Hepatocyte (in vitro differentiated cells): ENCODE measurements at regions not wholly inside any gene's neighbourhood (a gene's known extent, or its start where the extent isn't known, plus 50 kb on each side); places are given as distances from the start of the nearest gene placed in this dataset.
"Not testable (repeated sequence)": the region's sequence is repeated elsewhere in the genome, so short reads cannot be mapped to it uniquely, and the experiment has no call there.

Experiments used
- DNase-seq: peaks from one replicate; pipeline ENCODE4 v3.0.0-alpha.2; 2016; ENCODE audit warnings: low spot score
- H2AFZ ChIP-seq: fragments of 200-600 bp; sonication (generic); 2 replicates; pipeline ENCODE4 v1.6.0; 2016; ENCODE audit warnings: antibody characterized with exemption, mild to moderate bottlenecking
- H3K27ac ChIP-seq: fragments of 200-600 bp; sonication (generic); 2 replicates; pipeline ENCODE4 v1.5.1; 2016; ENCODE audit warnings: mild to moderate bottlenecking
- H3K27me3 ChIP-seq: fragments of 200-600 bp; sonication (generic); 2 replicates; pipeline ENCODE4 v1.6.1; 2016
- H3K36me3 ChIP-seq: fragments of 200-600 bp; sonication (generic); replicated peaks from 2 replicates; pipeline ENCODE4 v1.5.1; 2016; ENCODE audit warnings: low read depth; ENCODE audit not compliant: insufficient read depth
- H3K4me1 ChIP-seq: fragments of 200-600 bp; sonication (generic); 2 replicates; pipeline ENCODE4 v1.5.1; 2016; ENCODE audit warnings: mild to moderate bottlenecking, moderate library complexity; ENCODE audit not compliant: insufficient read depth
- H3K4me2 ChIP-seq: fragments of 200-600 bp; sonication (generic); 2 replicates; pipeline ENCODE4 v1.6.0; 2016
- H3K4me3 ChIP-seq: fragments of 200-600 bp; sonication (generic); 2 replicates; pipeline ENCODE4 v1.5.1; 2016; ENCODE audit warnings: mild to moderate bottlenecking
- H3K79me2 ChIP-seq: fragments of 200-600 bp; sonication (generic); 2 replicates; pipeline ENCODE4 v1.6.0; 2017; ENCODE audit warnings: mild to moderate bottlenecking
- H3K9me2 ChIP-seq: fragments of 200-600 bp; sonication (generic); replicated peaks from 2 replicates; pipeline ENCODE4 v1.6.0; 2017; ENCODE audit warnings: mild to moderate bottlenecking; ENCODE audit not compliant: insufficient read depth
- H3K9me3 ChIP-seq: fragments of 200-600 bp; sonication (generic); 2 replicates; pipeline ENCODE4 v1.5.1; 2016; ENCODE audit warnings: low read depth, mild to moderate bottlenecking
- H4K20me1 ChIP-seq: fragments of 200-600 bp; sonication (generic); 2 replicates; pipeline ENCODE4 v1.6.0; 2016; ENCODE audit warnings: mild to moderate bottlenecking; ENCODE audit not compliant: insufficient read depth, poor library complexity, severe bottlenecking
- EZH2 ChIP-seq: fragments of 200-600 bp; sonication (generic); IDR thresholded peaks from 2 replicates; pipeline ENCODE4 v1.6.1; 2016; ENCODE audit warnings: antibody characterized with exemption, mild to moderate bottlenecking, borderline replicate concordance
- EZH2phosphoT487 ChIP-seq: fragments of 200-600 bp; sonication (generic); IDR thresholded peaks from one replicate; pipeline ENCODE4 v1.6.1; 2018; ENCODE audit warnings: antibody characterized with exemption, mild to moderate bottlenecking, low read depth, moderate library complexity; ENCODE audit not compliant: unreplicated experiment, severe bottlenecking
- WGBS: methylation state at CpG from one replicate; pipeline ENCODE4 v1.1.6; 2016; ENCODE audit warnings: low lambda C conversion rate; ENCODE audit errors: missing lambda C conversion rate; 5-methylcytosine and 5-hydroxymethylcytosine counted together
- TF ChIP-seq, protein P1 (sequence below): fragments of 200-600 bp; sonication (generic); IDR thresholded peaks from 2 replicates; pipeline ENCODE4 v1.5.1; 2016; ENCODE audit warnings: antibody characterized with exemption, mild to moderate bottlenecking; ENCODE audit not compliant: poor library complexity

DNA sequence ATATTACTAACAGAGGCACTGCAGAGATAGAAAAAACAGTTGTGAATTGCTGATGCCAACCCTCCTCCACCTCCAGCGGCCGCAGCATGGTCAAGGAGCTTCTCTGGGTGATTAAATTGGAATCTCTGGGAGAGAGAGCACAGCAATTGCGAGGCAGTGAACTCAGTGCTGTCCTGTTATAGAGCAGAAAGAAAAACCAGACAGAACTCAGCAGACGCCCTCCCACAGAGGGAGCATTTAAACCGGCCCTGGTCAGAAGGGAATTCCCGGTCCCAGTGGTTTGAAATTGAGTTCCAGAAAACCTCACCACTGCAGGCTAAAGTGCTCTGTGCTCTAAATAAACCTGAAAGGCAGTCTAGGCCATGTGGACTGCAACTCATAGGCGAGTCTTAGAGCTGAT is 175.4 kb downstream of the SQOR start:
- no peak overlapping the region for H3K27ac ChIP-seq
- 72% methylated on average over 7 of the region's 7 CpGs for WGBS

DNA sequence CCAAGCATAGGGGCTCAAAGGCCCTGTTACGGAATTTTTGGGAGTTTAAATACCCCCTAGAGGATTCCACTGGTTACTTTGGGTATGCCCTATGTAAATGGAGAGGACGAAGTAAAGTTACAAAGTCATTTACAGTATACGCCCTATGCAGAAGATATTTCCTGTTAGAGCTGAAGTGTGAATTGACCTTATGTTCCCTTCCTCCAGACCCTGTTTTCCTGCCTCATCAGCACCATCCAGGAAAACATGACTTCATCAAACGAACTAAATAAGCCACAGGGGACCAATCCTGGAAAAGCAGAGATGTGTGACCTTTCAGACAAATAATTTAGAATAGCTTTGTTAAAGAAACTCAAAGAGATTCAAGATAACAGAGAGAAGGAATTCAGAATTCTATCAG is 177.4 kb downstream of the SQOR start:
- no peaks in the 10 kb centered on the region for H3K9me3 ChIP-seq
- 76% methylated on average over 4 of the region's 4 CpGs for WGBS
- DNase-seq: no peak

More for the DNA sequence above, 175.4 kb downstream of the SQOR start:
- H3K4me1 ChIP-seq: no peaks in the 10 kb centered on the region
- no peaks in the 10 kb centered on the region for H4K20me1 ChIP-seq
- no peak for TF ChIP-seq EZH2
- no peak for TF ChIP-seq EZH2phosphoT487
- TF ChIP-seq, protein P1, sequence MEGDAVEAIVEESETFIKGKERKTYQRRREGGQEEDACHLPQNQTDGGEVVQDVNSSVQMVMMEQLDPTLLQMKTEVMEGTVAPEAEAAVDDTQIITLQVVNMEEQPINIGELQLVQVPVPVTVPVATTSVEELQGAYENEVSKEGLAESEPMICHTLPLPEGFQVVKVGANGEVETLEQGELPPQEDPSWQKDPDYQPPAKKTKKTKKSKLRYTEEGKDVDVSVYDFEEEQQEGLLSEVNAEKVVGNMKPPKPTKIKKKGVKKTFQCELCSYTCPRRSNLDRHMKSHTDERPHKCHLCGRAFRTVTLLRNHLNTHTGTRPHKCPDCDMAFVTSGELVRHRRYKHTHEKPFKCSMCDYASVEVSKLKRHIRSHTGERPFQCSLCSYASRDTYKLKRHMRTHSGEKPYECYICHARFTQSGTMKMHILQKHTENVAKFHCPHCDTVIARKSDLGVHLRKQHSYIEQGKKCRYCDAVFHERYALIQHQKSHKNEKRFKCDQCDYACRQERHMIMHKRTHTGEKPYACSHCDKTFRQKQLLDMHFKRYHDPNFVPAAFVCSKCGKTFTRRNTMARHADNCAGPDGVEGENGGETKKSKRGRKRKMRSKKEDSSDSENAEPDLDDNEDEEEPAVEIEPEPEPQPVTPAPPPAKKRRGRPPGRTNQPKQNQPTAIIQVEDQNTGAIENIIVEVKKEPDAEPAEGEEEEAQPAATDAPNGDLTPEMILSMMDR: no peak
- no peaks in the 10 kb centered on the region for H3K27me3 ChIP-seq
- no peaks in the 10 kb centered on the region for H3K9me3 ChIP-seq
- H3K4me3 ChIP-seq: no peak overlapping the region
- H3K79me2 ChIP-seq: no peaks in the 10 kb centered on the region
- no peak overlapping the region for H2AFZ ChIP-seq
- H3K4me2 ChIP-seq: no peak overlapping the region
- no peaks in the 10 kb centered on the region for H3K36me3 ChIP-seq
- H3K9me2 ChIP-seq: no peaks in the 10 kb centered on the region
- DNase-seq: no peak

GRCh38 chr15:45817578-45817977 is 182.7 kb downstream of the SQOR start:
- H3K4me1 ChIP-seq, H3K27me3 ChIP-seq, H3K9me2 ChIP-seq, H3K79me2 ChIP-seq, H3K27ac ChIP-seq, H3K4me3 ChIP-seq, H3K9me3 ChIP-seq, H2AFZ ChIP-seq, H3K36me3 ChIP-seq, H3K4me2 ChIP-seq, DNase-seq, H4K20me1 ChIP-seq: not testable (repeated sequence)
- WGBS: 74% methylated on average over 2 of the region's 2 CpGs

More for the DNA sequence above, 177.4 kb downstream of the SQOR start:
- no peaks in the 10 kb centered on the region for H3K27me3 ChIP-seq
- no peak for TF ChIP-seq EZH2
- TF ChIP-seq, protein P1: no peak
- TF ChIP-seq EZH2phosphoT487: no peak
- H4K20me1 ChIP-seq: no peaks in the 10 kb centered on the region
- no peak overlapping the region for H3K27ac ChIP-seq
- no peaks in the 10 kb centered on the region for H3K9me2 ChIP-seq
- no peaks in the 10 kb centered on the region for H3K79me2 ChIP-seq
- no peak overlapping the region for H2AFZ ChIP-seq
- no peak overlapping the region for H3K4me2 ChIP-seq
- H3K4me3 ChIP-seq: no peak overlapping the region
- H3K36me3 ChIP-seq: no peaks in the 10 kb centered on the region
- H3K4me1 ChIP-seq: no peaks in the 10 kb centered on the region

DNA sequence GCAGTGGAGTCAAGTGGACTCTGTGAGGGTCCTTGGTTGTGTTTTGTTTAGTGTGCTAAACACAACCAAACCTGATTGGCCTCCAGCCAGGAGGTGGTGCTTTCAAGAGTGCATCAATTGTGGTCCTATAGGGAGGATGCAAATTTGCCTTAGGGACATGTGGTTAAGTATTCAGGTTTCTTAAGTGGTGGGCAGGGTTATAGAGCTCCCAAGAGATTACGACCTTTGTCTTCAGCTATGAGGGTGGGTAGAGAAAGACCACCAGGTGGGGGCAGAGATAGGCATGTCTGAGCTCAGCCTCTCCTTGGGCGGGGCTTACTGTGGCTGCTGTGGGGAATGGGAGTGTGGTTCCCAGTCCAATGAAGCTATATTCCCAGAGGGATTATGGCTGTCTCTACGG is 186.6 kb downstream of the SQOR start:
- Histone ChIP-seq H3K4me3 (no peak overlapping the region), H3K9me3 (no peaks in the 10 kb centered on the region), H4K20me1 (no peaks in the 10 kb centered on the region), H2AFZ (no peak overlapping the region), H3K79me2 (no peaks in the 10 kb centered on the region), H3K27me3 (no peaks in the 10 kb centered on the region), H3K36me3 (no peaks in the 10 kb centered on the region), H3K4me2 (no peak overlapping the region), H3K9me2 (no peaks in the 10 kb centered on the region), H3K27ac (no peak overlapping the region), H3K4me1 (no peaks in the 10 kb centered on the region)
- TF ChIP-seq EZH2phosphoT487 (no peak), EZH2 (no peak)
- TF ChIP-seq, protein P1: no peak
- 87% methylated on average over 3 of the region's 3 CpGs for WGBS
- no peak for DNase-seq

- H3K27ac ChIP-seq: not testable (repeated sequence)
Measured at GRCh38 chr15:45822968-45823367, 188.1 kb downstream of the SQOR start.

More at GRCh38 chr15:45822968-45823367, 188.1 kb downstream of the SQOR start:
- H2AFZ ChIP-seq, DNase-seq, H3K4me1 ChIP-seq, H3K27me3 ChIP-seq, H3K79me2 ChIP-seq, H3K9me3 ChIP-seq, H3K4me2 ChIP-seq, H4K20me1 ChIP-seq, H3K36me3 ChIP-seq, H3K9me2 ChIP-seq, H3K4me3 ChIP-seq: not testable (repeated sequence)
- 90% methylated on average over 4 of the region's 4 CpGs for WGBS
